ENCODE measurements at regions not wholly inside any gene's neighbourhood (a gene's known extent, or its start where the extent isn't known, plus 50 kb on each side); places are given as distances from the start of the nearest gene placed in this dataset.

DNA sequence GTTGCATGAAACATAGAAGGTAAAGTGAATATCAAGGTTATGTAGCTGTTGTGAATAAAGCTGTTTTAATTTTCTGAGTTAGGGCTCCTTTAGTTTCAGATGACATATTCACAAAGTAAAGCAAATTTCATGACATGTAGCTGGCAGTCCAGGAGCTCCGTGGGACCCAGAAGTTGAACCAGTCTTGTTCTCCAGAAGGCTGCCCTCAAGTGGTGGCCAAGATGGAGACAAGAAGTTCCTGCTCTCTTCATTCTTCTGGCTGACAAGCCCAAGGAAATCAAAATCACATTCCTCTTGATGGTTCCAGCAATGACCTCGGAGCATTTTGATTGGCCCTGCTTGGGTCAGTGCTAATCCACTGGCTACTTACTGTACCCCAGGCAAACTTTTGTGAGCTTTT, 128.7 kb downstream of the LIG4 start:
- TF ChIP-seq, protein P1, sequence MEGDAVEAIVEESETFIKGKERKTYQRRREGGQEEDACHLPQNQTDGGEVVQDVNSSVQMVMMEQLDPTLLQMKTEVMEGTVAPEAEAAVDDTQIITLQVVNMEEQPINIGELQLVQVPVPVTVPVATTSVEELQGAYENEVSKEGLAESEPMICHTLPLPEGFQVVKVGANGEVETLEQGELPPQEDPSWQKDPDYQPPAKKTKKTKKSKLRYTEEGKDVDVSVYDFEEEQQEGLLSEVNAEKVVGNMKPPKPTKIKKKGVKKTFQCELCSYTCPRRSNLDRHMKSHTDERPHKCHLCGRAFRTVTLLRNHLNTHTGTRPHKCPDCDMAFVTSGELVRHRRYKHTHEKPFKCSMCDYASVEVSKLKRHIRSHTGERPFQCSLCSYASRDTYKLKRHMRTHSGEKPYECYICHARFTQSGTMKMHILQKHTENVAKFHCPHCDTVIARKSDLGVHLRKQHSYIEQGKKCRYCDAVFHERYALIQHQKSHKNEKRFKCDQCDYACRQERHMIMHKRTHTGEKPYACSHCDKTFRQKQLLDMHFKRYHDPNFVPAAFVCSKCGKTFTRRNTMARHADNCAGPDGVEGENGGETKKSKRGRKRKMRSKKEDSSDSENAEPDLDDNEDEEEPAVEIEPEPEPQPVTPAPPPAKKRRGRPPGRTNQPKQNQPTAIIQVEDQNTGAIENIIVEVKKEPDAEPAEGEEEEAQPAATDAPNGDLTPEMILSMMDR (conservative IDR thresholded peaks at IDR 0.05; ENCODE audit: low read depth, low read length) = peak; percentile 59
- TF ChIP-seq EZH2 (IDR thresholded peaks at IDR 0.05; ENCODE audit: low read length, unreplicated experiment) (no peak), EZH2phosphoT487 (IDR thresholded peaks at IDR 0.05; ENCODE audit: borderline replicate concordance, low read length) (no peak)

Measured in PC-3 (cell line).